PC-3 (cell line): ENCODE measurements at regions not wholly inside any gene's neighbourhood (a gene's known extent, or its start where the extent isn't known, plus 50 kb on each side); places are given as distances from the start of the nearest gene placed in this dataset.

ENCODE experiments used
- ATAC-seq: fragments of 200-7000 bp; cut with Tn5 transposase; 2 replicates; pipeline ENCODE4 v1.9.1; 2020; ENCODE audit warnings: mild to moderate bottlenecking, moderate library complexity
- BruUV-seq: library from RNA; stranded (reverse); fragments of 400-500 nt; replicated peaks from 2 replicates; lab custom pipeline; 2021; lab: Mats Ljungman, UMichigan
- CTCF ChIA-PET: fragments of 300-600 bp; sonication (Branson Sonifier 250); formaldehyde crosslinking; loops from one replicate; lab custom pipeline; 2022; ENCODE audit warnings: antibody characterized with exemption; lab: Charles Lee
- POLR2A ChIA-PET: fragments of 300-600 bp; sonication (Branson Sonifier 250); formaldehyde crosslinking; loops from one replicate; lab custom pipeline; 2022; ENCODE audit warnings: antibody characterized with exemption; ENCODE audit not compliant: unreplicated experiment; lab: Charles Lee
- DNase-seq: peaks from one replicate; pipeline ENCODE4 v3.0.0-alpha.2; 2015
- H2AFZ ChIP-seq: fragments of 300-600 bp; sonication (generic); 2 replicates; pipeline ENCODE4 v1.6.0; 2016; ENCODE audit warnings: antibody characterized with exemption, low read length
- H3F3A ChIP-seq: fragments of 300-600 bp; sonication (generic); one replicate; pipeline ENCODE4 v1.6.0; 2017; ENCODE audit warnings: antibody characterized with exemption, low read length, control low read depth, mild to moderate bottlenecking; ENCODE audit not compliant: unreplicated experiment
- H3K27ac ChIP-seq: fragments of 300-600 bp; sonication (generic); 2 replicates; pipeline ENCODE4 v1.5.1; 2016; ENCODE audit warnings: mild to moderate bottlenecking, low read length
- H3K27me3 ChIP-seq: fragments of 300-600 bp; sonication (generic); 2 replicates; pipeline ENCODE4 v1.6.1; 2016; ENCODE audit warnings: low read length, mixed read lengths
- H3K36me3 ChIP-seq: fragments of 300-600 bp; sonication (generic); 2 replicates; pipeline ENCODE4 v1.6.1; 2016; ENCODE audit warnings: low read depth, mixed run types, low read length, mixed read lengths
- H3K4me1 ChIP-seq: fragments of 300-600 bp; sonication (generic); 2 replicates; pipeline ENCODE4 v1.5.1; 2016; ENCODE audit warnings: low read length; ENCODE audit not compliant: insufficient read depth
- H3K4me2 ChIP-seq: fragments of 300-600 bp; sonication (generic); 2 replicates; pipeline ENCODE4 v1.6.0; 2016; ENCODE audit warnings: low read length
- H3K4me3 ChIP-seq: fragments of 300-600 bp; sonication (generic); 2 replicates; pipeline ENCODE4 v1.5.1; 2016; ENCODE audit warnings: mild to moderate bottlenecking, low read length, mixed read lengths
- H3K79me2 ChIP-seq: fragments of 300-600 bp; sonication (generic); 2 replicates; pipeline ENCODE4 v1.6.1; 2017; ENCODE audit warnings: low read length, mixed read lengths
- H3K9ac ChIP-seq: fragments of 300-600 bp; sonication (generic); 2 replicates; pipeline ENCODE4 v1.6.0; 2016; ENCODE audit warnings: mild to moderate bottlenecking, low read length
- H3K9me2 ChIP-seq: fragments of 300-600 bp; sonication (generic); replicated peaks from 2 replicates; pipeline ENCODE4 v1.6.1; 2016; ENCODE audit warnings: mixed run types, low read length, mixed read lengths
- H3K9me3 ChIP-seq: fragments of 300-600 bp; sonication (generic); 2 replicates; pipeline ENCODE4 v1.6.1; 2016; ENCODE audit warnings: low read length, mixed read lengths
- H4K20me1 ChIP-seq: fragments of 300-600 bp; sonication (generic); 2 replicates; pipeline ENCODE4 v1.6.1; 2016; ENCODE audit warnings: low read length, mixed read lengths
- CTCF ChIP-seq: fragments of 300-600 bp; sonication (generic); conservative IDR thresholded peaks from 2 replicates; pipeline ENCODE4 v1.5.1; 2017; ENCODE audit warnings: antibody characterized with exemption, low read depth, mild to moderate bottlenecking, low read length
- EZH2 ChIP-seq: fragments of 300-600 bp; sonication (generic); IDR thresholded peaks from one replicate; pipeline ENCODE4 v1.6.1; 2017; ENCODE audit warnings: antibody characterized with exemption, mild to moderate bottlenecking, low read length; ENCODE audit not compliant: unreplicated experiment
- EZH2phosphoT487 ChIP-seq: fragments of 300-600 bp; sonication (generic); IDR thresholded peaks from 2 replicates; pipeline ENCODE4 v1.6.1; 2018; ENCODE audit warnings: mild to moderate bottlenecking, antibody characterized with exemption, low read length, borderline replicate concordance
- intact Hi-C: fragments of 100-400 bp; cut with micrococcal nuclease; formaldehyde crosslinking; loops from 2 replicates; pipeline ENCODE4 v1.9.0; 2023

GRCh38 chr2:106706283-106706682 lies 179.7 kb downstream of the ST6GAL2 start:
- Histone ChIP-seq H3K9ac (no peak overlapping the region), H3K4me2 (no peak overlapping the region), H4K20me1 (no peaks in the 10 kb centered on the region), H3K9me2 (no peaks in the 10 kb centered on the region), H3K4me1 (no peaks in the 10 kb centered on the region), H3K27me3 (peaks cover 41% of the 10 kb centered on the region), H3K27ac (no peak overlapping the region), H3K36me3 (no peaks in the 10 kb centered on the region), H3K4me3 (no peak overlapping the region), H3K9me3 (no peaks in the 10 kb centered on the region), H3F3A (no peaks in the 10 kb centered on the region), H2AFZ (no peak overlapping the region), H3K79me2 (no peaks in the 10 kb centered on the region)
- DNase-seq (no peak), ATAC-seq (no peak)
- intact Hi-C loops = no loop called here
- ChIA-PET POLR2A (no interaction called here), CTCF (no interaction called here)
- no TSS peak for BruUV-seq
- no peak for TF ChIP-seq EZH2phosphoT487
- TF ChIP-seq EZH2 = no peak
- TF ChIP-seq CTCF = no peak

GRCh38 chr2:106708209-106708608 lies 177.8 kb downstream of the ST6GAL2 start:
- Histone ChIP-seq H3K27me3 (peaks cover 28% of the 10 kb centered on the region), H4K20me1 (no peaks in the 10 kb centered on the region), H3K9ac (no peak overlapping the region), H2AFZ (no peak overlapping the region), H3K4me1 (no peaks in the 10 kb centered on the region), H3K9me3 (peaks cover 10% of the 10 kb centered on the region), H3K4me3 (no peak overlapping the region), H3K9me2 (no peaks in the 10 kb centered on the region), H3K27ac (no peak overlapping the region), H3K36me3 (no peaks in the 10 kb centered on the region), H3F3A (no peaks in the 10 kb centered on the region), H3K79me2 (no peaks in the 10 kb centered on the region), H3K4me2 (no peak overlapping the region)
- ATAC-seq (no peak), DNase-seq (no peak)
- TF ChIP-seq EZH2 (no peak), EZH2phosphoT487 (no peak), CTCF (no peak)
- POLR2A ChIA-PET = no interaction called here
- CTCF ChIA-PET = no interaction called here
- intact Hi-C loops = no loop called here
- no TSS peak for BruUV-seq

- Histone ChIP-seq H3K9me2 (no peaks in the 10 kb centered on the region), H3F3A (no peaks in the 10 kb centered on the region), H3K4me2 (no peak overlapping the region), H3K4me1 (no peaks in the 10 kb centered on the region), H3K36me3 (no peaks in the 10 kb centered on the region), H2AFZ (no peak overlapping the region), H3K4me3 (no peak overlapping the region), H3K9ac (no peak overlapping the region), H3K79me2 (no peaks in the 10 kb centered on the region), H3K27ac (no peak overlapping the region), H3K27me3 (peaks cover 19% of the 10 kb centered on the region; the same call in 1 of the 2 replicates), H3K9me3 (peaks cover 10% of the 10 kb centered on the region), H4K20me1 (no peaks in the 10 kb centered on the region)
- DNase-seq = no peak
- CTCF ChIA-PET = no interaction called here
- no peak for TF ChIP-seq CTCF
- no peak for TF ChIP-seq EZH2
- no peak for TF ChIP-seq EZH2phosphoT487
- no TSS peak for BruUV-seq
- intact Hi-C loops = no loop called here
- POLR2A ChIA-PET = no interaction called here
- no peak for ATAC-seq
Measured at GRCh38 chr2:106709229-106709628, 176.7 kb downstream of the ST6GAL2 start.
